HG03521 (cell line): ENCODE measurements at regions not wholly inside any gene's neighbourhood (a gene's known extent, or its start where the extent isn't known, plus 50 kb on each side); places are given as distances from the start of the nearest gene placed in this dataset.
"Not testable (repeated sequence)": the region's sequence is repeated elsewhere in the genome, so short reads cannot be mapped to it uniquely, and the experiment has no call there.

Experiments used
- ATAC-seq: cut with Tn5 transposase; IDR thresholded peaks from one replicate; pipeline ENCODE4 v1.9.1; 2021; ENCODE audit warnings: mild to moderate bottlenecking, moderate library complexity; ENCODE audit not compliant: unreplicated experiment

DNA sequence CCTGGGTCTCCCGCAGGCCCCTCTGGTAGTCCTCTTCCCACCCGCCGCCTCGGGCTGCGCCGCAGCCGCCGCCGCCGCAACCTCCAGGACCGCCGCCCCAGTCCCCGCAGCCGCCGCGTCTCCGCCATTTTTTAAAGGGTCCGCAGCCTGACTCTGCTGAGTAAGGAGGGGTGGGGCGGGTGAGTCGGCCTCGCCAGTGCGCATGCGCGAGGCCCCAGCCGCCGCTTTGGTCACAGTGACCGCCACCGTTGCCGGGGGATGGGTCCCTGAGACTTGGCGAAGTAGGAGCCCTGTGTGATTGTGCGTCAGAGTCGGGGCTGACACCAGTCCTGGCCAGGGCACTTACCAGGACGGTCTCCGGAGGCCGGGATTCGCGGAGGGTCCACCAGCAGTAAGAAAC is 1424.2 kb upstream of the PCDH10 start:
- not testable (repeated sequence) for ATAC-seq

DNA sequence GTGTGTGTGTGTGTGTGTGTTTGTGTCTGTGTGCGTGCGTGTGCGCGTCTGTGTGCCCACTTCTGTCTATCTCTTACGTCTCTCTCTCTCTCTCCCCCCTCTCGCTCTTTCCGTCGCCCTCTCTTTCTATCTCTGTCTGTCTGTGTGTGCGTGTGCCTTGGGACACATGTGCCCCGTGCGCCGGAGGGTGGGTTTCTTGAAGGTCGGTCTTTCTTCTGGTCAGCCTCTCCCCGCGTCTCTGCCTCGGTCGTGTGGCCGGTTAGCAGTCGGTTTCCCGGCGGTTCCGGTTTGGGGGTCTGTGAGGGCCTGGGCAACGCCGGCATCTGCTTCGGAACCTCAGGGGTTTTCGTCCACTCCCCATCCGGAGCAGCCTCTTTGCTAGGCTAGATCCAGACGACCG is 1423.6 kb upstream of the PCDH10 start:
- ATAC-seq: not testable (repeated sequence)

DNA sequence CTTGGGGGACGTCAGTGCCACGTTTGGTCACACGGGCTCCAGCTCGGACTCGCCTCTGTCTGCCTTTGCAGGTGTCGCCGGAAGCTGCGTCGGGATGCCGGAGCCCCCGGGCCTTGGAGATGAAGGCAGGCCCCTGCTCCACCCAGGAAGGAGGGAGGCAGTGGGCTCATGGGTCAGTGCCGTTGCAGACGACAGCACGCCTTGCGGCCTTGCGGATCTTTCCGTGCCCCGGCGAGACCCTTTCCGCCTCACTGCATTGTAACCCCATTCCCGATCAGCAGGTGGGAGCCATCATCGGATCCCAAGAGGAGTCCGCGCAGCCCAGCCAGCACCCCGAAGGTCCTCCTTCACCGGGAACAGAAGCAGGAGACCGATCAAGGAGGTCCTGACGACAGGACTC is 1422.2 kb upstream of the PCDH10 start:
- ATAC-seq: not testable (repeated sequence)

DNA sequence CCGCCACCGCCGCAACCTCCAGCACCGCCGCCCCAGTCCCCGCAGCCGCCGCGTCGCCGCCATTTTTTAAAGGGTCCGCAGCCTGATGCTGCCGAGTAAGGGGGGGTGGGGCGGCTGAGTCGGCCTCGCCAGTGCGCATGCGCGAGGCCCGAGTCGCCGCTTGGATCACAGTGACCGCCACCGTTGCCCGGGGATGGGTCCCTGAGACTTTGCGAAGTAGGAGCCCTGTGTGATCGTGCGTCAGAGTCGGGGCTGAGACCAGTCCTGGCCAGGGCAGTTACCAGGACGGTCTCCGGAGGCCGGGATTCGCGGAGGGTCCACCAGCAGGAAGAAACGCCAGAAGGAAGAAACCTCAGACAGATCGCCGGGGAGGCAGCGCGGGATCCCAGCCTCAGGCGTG is 1421.7 kb upstream of the PCDH10 start:
- ATAC-seq: not testable (repeated sequence)

DNA sequence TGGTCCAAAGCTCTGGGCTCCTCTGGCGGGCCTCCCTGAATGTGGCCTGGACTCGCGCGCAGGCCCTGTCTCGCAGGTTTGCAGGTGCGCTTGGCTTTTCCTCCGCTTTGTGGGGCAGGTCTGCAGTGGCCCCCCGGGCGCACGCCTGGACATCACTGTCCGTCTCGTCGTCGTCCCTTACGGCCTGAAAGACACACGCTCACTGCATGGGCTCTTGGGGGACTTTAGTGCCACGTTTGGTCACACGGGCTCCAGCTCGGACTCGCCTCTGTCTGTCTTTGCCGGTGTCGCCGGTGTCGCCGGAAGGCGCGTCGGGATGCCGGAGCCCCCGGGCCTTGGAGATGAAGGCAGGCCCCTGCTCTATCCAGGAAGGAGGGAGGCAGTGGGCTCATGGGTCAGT is 1419.9 kb upstream of the PCDH10 start:
- ATAC-seq: not testable (repeated sequence)

DNA sequence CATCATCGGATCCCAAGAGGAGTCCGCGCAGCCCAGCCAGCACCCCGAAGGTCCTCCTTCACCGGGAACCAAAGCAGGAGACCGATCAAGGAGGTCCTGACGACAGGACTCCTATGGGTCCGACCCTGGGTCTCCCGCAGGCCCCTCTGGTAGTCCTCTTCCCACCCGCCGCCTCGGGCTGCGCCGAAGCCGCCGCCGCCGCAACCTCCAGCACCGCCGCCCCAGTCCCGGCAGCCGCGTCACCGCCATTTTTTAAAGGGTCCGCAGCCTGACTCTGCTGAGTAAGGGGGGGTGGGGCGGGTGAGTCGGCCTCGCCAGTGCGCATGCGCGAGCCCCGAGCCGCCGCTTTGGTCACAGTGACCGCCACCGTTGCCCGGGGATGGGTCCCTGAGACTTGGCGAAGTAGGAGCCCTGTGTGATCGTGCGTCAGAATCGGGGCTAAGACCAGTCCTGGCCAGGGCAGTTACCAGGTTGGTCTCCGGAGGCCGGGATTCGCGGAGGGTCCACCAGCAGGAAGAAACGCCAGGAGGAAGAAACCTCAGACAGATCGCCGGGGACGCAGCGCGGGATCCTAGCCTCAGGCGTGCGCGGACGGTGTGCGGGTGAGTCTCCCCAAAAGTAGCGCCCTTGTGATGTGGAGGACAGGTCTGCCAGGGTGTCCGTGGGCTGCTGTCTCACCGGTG is 1419.2 kb upstream of the PCDH10 start:
- ATAC-seq: not testable (repeated sequence)

DNA sequence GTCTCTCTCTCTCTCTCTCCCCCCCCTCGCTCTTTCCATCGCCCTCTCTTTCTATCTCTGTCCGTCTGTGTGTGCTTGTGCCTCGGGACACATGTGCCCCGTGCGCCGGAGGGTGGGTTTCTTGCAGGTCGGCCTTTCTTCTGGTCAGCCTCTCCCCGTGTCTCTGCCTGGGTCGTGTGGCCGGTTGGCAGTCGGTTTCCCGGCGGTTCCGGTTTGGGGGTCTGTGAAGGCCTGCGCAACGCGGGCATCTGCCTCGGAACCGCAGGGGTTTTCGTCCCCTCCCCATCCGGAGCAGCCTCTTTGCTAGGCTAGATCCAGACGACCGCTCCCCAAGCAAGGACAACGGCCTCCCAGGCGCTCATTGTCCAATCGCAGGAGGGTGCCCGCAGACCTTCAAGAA is 1418.5 kb upstream of the PCDH10 start:
- ATAC-seq: not testable (repeated sequence)

DNA sequence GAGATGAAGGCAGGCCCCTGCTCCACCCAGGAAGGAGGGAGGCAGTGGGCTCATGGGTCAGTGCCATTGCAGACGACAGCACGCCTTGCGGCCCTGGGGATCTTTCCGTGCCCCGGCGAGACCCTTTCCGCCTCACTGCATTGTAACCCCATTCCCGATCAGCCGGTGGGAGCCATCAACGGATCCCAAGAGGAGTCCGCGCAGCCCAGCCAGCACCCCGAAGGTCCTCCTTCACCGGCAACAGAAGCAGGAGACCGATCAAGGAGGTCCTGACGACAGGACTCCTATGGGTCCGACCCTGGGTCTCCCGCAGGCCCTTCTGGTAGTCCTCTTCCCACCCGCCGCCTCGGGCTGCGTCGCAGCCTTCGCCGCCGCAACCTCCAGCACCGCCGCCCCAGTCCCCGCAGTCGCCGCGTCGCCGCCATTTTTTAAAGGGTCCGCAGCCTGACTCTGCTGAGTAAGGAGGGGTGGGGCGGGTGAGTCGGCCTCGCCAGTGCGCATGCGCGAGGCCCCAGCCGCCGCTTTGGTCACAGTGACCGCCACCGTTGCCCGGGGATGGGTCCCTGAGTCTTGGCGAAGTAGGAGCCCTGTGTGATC is 1417.0 kb upstream of the PCDH10 start:
- ATAC-seq: not testable (repeated sequence)

DNA sequence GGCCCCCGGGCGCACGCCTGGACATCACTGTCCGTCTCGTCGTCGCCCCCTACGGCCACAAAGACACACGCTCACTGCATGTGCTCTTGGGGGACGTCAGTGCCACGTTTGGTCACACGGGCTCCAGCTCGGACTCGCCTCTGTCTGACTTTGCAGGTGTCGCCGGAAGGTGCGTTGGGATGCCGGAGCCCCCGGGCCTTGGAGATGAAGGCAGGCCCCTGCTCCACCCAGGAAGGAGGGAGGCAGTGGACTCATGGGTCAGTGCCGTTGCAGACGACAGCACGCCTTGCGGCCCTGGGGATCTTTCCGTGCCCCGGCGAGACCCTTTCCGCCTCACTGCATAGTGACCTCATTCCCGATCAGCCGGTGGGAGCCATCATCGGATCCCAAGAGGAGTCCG is 1414.8 kb upstream of the PCDH10 start:
- not testable (repeated sequence) for ATAC-seq

DNA sequence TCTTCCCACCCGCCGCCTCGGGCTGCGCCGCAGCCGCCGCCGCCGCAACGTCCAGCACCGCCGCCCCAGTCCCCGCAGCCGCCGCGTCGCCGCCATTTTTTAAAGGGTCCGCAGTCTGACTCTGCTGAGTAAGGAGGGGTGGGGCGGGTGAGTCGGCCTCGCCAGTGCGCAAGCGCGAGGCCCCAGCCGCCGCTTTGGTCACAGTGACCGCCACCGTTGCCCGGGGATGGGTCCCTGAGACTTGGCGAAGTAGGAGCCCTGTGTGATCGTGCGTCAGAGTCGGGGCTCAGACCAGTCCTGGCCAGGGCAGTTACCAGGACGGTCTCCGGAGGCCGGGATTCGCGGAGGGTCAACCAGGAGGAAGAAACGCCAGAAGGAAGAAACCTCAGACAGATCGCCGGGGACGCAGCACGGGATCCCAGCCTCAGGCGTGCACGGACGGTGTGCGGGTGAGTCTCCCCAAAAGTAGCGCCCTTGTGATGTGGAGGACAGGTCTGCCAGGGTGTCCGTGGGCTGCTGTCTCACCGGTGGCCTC is 1414.2 kb upstream of the PCDH10 start:
- ATAC-seq: not testable (repeated sequence)

DNA sequence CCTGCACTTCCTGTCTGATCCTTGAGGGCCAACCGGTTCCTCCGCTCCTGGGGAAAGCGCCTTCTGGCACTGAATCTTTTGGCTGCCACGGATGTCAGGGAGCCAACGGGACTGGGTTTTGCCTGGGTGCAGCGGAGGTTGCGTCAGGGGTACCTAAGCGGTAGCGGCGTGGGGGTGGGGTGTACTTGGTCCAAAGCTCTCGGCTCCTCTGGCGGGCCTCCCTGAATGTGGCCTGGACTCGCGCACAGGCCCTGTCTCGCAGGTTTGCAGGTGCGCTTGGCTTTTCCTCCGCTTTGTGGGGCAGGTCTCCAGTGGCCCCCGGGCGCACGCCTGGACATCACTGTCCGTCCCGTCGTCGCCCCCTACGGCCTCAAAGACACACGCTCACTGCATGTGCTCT is 1410.1 kb upstream of the PCDH10 start:
- not testable (repeated sequence) for ATAC-seq

DNA sequence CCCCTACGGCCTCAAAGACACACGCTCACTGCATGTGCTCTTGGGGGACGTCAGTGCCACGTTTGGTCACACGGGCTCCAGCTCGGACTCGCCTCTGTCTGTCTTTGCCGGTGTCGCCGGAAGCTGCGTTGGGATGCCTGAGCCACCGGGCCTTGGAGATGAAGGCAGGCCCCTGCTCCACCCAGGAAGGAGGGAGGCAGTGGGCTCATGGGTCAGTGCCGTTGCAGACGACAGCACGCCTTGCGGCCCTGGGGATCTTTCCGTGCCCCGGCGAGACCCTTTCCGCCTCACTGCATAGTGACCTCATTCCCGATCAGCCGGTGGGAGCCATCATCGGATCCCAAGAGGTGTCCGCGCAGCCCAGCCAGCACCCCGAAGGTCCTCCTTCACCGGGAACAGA is 1407.3 kb upstream of the PCDH10 start:
- ATAC-seq: not testable (repeated sequence)

DNA sequence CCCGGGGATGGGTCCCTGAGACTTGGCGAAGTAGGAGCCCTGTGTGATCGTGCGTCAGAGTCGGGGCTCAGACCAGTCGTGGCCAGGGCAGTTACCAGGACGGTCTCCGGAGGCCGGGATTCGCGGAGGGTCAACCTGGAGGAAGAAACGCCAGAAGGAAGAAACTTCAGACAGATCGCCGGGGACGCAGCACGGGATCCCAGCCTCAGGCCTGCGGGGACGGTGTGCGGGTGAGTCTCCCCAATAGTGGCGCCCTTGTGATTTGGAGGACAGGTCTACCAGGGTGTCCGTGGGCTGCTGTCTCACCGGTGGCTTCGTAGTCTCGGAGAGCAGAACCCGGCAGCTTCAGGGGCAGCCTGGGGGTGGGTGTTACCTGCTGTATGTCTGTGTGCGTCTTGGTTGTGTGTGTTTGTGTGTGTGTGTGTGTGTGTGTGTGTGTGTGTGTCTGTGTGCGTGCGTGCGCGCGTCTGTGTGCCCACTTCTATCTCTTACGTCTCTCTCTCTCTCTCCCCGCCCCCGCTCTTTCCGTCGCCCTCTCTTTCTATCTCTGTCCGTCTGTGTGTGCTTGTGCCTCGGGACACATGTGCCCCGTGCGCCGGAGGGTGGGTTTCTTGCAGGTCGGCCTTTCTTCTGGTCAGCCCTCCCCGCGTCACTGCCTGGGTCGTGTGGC is 1406.4 kb upstream of the PCDH10 start:
- not testable (repeated sequence) for ATAC-seq

DNA sequence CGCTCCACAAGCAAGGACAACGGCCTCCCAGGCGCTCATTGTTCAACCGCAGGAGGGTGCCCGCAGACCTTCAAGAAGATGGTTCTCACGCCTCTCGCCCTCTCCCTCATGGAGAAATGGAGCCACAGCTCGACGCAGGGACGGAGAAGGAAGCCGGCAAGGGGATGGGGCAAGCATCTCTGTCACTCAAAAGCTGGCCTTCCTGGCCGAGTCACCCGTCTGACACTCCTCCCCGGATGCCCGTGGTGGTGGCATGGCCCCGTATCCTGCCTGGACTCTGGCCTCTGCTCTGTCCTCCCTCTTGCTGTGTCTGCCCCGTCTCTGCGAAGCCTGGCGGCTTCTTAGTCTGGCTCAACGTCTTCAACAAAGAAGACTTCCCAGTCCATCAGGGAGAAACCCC is 1405.7 kb upstream of the PCDH10 start:
- ATAC-seq: not testable (repeated sequence)

DNA sequence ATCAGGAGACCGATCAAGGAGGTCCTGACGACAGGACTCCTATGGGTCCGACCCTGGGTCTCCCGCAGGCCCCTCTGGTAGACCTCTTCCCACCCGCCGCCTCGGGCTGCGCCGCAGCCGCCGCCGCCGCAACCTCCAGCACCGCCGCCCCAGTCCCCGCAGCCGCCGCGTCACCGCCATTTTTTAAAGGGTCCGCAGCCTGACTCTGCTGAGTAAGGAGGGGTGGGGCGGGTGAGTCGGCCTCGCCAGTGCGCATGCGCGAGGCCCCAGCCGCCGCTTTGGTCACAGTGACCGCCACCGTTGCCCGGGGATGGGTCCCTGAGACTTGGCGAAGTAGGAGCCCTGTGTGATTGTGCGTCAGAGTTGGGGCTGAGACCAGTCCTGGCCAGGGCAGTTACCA is 1401.9 kb upstream of the PCDH10 start:
- not testable (repeated sequence) for ATAC-seq

DNA sequence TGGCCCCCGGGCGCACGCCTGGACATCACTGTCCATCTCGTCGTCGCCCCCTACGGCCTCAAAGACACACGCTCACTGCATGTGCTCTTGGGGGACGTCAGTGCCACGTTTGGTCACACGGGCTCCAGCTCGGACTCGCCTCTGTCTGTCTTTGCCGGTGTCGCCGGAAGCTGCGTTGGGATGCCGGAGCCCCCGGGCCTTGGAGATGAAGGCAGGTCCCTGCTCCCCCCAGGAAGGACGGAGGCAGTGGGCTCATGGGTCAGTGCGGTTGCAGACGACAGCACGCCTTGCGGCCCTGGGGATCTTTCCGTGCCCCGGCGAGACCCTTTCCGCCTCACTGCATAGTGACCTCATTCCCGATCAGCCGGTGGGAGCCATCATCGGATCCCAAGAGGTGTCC is 1399.9 kb upstream of the PCDH10 start:
- not testable (repeated sequence) for ATAC-seq

DNA sequence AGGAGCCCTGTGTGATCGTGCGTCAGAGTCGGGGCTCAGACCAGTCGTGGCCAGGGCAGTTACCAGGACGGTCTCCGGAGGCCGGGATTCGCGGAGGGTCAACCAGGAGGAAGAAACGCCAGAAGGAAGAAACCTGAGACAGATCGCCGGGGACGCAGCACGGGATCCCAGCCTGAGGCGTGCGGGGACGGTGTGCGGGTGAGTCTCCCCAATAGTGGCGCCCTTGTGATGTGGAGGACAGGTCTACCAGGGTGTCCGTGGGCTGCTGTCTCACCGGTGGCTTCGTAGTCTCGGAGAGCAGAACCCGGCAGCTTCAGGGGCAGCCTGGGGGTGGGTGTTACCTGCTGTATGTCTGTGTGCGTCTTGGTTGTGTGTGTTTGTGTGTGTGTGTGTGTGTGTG is 1399.1 kb upstream of the PCDH10 start:
- not testable (repeated sequence) for ATAC-seq

DNA sequence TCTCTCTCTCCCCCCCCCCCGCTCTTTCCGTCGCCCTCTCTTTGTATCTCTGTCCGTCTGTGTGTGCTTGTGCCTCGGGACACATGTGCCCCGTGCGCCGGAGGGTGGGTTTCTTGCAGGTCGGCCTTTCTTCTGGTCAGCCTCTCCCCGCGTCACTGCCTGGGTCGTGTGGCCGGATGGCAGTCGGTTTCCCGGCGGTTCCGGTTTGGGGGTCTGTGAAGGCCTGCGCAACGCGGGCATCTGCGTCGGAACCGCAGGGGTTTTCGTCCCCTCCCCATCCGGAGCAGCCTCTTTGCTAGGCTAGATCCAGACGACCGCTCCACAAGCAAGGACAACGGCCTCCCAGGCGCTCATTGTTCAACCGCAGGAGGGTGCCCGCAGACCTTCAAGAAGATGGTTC is 1398.6 kb upstream of the PCDH10 start:
- not testable (repeated sequence) for ATAC-seq

DNA sequence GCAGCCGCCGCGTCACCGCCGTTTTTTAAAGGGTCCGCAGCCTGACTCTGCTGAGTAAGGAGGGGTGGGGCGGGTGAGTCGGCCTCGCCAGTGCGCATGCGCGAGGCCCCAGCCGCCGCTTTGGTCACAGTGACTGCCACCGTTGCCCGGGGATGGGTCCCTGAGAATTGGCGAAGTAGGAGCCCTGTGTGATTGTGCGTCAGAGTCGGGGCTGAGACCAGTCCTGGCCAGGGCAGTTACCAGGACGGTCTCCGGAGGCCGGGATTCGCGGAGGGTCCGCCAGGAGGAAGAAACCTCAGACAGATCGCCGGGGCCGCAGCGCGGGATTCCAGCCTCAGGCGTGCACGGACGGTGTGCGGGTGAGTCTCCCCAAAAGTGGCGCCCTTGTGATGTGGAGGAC is 1386.9 kb upstream of the PCDH10 start:
- ATAC-seq: not testable (repeated sequence)

DNA sequence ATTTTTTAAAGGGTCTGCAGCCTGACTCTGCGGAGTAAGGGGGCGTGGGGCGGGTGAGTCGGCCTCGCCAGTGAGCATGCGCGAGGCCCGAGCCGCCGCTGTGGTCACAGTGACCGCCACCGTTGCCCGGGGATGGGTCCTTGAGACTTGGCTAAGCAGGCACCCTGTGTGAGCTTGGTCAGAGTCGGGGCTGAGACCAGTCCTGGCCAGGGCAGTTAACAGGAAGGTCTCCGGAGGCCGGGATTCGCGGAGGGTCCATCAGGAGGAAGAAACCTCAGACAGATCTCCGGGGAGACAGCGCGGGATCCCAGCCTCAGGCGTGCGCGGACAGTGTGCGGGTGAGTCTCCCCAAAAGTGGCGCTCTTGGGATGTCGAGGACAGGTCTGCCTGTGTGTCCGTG is 1384.4 kb upstream of the PCDH10 start:
- no peak for ATAC-seq

DNA sequence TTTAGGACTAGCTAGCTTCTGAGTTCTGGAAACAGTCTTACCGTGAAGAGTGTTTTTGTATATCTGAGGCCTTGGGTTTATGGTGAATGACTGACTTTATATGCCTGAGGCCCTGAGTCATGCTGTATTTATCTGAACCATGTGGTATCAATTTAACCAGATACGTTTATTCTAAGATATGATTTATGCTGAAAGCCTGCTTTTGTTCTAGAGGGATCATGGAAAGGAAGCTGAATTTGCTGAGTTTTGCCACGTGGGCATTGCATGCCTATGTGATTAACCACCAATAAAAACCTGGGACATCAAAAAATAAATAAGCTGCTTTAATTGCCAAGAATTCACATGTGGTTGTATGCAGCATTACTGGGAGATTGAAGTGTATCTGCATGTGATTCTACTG is 1374.7 kb upstream of the PCDH10 start:
- ATAC-seq: not testable (repeated sequence)

DNA sequence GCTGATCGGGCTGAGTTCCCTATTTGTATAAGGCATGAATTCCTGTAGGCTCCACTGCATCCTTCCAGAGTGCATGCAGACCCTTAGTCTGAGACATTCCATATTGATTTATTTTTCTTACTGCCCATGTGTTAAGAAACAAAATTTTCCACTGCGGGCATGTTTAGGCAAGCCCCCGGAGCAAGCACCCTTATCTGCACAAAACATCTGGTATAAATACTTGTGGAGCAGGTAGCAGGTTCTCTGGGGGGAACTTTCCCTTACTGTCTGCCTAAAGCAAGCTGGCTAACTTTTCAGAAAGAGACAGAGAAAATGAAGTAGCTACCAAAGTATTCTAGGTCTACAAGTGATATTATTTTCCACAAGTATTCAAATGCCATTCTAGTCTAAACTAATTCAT is 1338.5 kb upstream of the PCDH10 start:
- ATAC-seq: not testable (repeated sequence)
